ENCODE measurements at regions not wholly inside any gene's neighbourhood (a gene's known extent, or its start where the extent isn't known, plus 50 kb on each side); places are given as distances from the start of the nearest gene placed in this dataset.
"Not testable (repeated sequence)": the region's sequence is repeated elsewhere in the genome, so short reads cannot be mapped to it uniquely, and the experiment has no call there.

DNA sequence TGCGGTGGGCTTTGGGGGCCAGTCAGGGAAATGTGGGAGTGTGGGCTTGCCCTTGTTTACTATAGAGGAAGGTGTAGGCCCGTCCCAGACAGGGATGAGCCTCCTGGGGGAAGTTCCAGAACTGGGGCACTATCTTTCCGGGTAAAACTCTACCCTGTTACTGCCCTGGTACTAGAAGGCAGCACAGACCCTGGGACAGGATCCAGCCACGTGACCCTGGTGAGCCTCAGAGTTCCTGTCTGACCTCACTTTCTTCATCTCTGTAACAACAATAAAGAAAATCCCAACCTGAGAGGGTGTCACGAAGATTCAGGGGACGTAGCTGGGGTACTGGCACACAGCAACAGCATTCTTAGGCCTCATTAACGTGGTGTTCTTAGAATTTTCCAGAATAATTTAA lies 239.6 kb upstream of the FOXF1 start:
- no peak overlapping the region for H3K4me3 ChIP-seq (ENCODE audit: low read depth, low read length)
- no peak for DNase-seq (ENCODE audit: low read depth)
- TF ChIP-seq, protein P1, sequence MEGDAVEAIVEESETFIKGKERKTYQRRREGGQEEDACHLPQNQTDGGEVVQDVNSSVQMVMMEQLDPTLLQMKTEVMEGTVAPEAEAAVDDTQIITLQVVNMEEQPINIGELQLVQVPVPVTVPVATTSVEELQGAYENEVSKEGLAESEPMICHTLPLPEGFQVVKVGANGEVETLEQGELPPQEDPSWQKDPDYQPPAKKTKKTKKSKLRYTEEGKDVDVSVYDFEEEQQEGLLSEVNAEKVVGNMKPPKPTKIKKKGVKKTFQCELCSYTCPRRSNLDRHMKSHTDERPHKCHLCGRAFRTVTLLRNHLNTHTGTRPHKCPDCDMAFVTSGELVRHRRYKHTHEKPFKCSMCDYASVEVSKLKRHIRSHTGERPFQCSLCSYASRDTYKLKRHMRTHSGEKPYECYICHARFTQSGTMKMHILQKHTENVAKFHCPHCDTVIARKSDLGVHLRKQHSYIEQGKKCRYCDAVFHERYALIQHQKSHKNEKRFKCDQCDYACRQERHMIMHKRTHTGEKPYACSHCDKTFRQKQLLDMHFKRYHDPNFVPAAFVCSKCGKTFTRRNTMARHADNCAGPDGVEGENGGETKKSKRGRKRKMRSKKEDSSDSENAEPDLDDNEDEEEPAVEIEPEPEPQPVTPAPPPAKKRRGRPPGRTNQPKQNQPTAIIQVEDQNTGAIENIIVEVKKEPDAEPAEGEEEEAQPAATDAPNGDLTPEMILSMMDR (IDR thresholded peaks at IDR 0.05; ENCODE audit: insufficient read depth, low read depth, low read length, missing control alignments) = no peak

DNA sequence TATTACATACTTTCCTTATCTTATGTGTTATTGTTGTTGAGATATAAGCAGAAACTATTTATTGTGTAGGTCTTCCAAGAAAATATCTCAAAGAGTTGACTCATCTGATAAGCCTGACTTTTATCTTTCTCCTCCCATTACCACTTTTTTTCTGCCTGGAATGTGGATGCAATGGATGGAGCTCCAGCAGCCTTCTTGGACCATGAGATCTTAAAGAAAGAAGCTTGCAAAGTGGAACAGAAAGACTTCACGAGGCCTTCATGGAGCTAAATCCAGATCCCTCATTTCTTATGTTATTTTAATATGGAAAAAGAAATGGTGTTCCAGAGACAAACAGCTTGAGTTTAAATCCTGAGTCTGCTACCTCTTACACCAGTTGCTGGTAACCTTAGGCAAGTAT lies 237.6 kb upstream of the FOXF1 start:
- H3K4me3 ChIP-seq (ENCODE audit: low read depth, low read length) = no peak overlapping the region
- TF ChIP-seq, protein P1 (IDR thresholded peaks at IDR 0.05; ENCODE audit: insufficient read depth, low read depth, low read length, missing control alignments) = no peak

DNA sequence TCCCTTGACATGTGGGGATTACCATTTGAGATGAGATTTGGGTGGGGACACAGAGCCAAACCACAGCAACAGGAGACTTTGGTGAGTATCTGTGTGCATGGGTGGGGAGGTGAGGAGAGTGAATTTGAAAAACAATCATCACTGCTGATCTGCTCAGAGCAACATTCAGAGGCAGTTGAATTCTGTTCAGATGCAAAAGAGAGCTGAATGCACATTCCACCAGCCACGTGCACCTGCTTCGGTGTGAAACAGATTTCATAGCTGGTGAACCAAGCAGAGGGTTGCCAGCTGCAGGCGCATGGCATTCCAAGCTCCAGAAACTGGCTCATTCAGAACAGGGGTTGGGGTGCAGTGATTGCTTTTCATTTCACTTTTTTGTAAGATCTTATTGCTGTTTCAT lies 233.1 kb upstream of the FOXF1 start:
- TF ChIP-seq, protein P1 (IDR thresholded peaks at IDR 0.05; ENCODE audit: insufficient read depth, low read depth, low read length, missing control alignments) = no peak
- H3K4me3 ChIP-seq (ENCODE audit: low read depth, low read length) = no peak overlapping the region
- DNase-seq (ENCODE audit: low read depth) = no peak

More for the DNA sequence above, 237.6 kb upstream of the FOXF1 start:
- DNase-seq (ENCODE audit: low read depth) = no peak

DNA sequence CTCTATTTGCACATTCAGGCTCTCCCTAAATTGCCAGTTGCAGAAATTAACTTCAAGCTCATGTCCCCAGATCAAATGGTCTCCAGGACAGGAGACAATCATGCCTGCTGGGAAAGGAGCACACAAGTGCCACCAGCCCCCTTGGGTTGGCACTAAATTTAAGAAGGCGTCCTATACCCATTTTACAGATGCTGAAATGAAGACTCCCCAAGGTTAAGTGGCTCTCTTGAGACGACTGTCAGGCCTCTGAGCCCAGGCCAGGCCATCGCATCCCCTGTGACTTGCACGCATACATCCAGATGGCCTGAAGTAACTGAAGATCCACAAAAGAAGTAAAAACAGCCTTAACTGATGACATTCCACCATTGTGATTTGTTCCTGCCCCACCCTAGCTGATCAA lies 232.5 kb upstream of the FOXF1 start:
- not testable (repeated sequence) for DNase-seq (ENCODE audit: low read depth); H3K4me3 ChIP-seq (ENCODE audit: low read depth, low read length)

DNA sequence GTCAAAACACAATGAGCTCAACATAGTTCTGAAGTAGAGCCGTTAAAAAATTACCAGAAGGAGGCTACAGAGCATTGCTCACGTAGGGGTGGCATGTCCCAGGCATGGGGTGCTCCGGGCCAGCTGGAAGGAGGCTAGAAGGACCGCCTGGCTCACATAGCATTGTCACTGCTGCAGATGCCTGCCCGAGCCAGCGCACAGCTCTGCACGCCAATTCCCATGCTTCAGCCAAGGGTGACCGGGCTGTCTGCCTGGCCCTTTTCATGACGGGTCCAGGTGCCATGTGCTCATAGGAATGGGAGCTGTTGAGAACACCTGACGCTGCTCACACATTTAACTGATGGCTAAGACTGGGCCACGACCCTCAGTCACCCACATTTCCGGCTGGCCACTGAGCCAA lies 228.9 kb upstream of the FOXF1 start:
- no peak overlapping the region for H3K4me3 ChIP-seq (ENCODE audit: low read depth, low read length)
- DNase-seq (ENCODE audit: low read depth) = no peak
- TF ChIP-seq, protein P1 (IDR thresholded peaks at IDR 0.05; ENCODE audit: insufficient read depth, low read depth, low read length, missing control alignments) = no peak

DNA sequence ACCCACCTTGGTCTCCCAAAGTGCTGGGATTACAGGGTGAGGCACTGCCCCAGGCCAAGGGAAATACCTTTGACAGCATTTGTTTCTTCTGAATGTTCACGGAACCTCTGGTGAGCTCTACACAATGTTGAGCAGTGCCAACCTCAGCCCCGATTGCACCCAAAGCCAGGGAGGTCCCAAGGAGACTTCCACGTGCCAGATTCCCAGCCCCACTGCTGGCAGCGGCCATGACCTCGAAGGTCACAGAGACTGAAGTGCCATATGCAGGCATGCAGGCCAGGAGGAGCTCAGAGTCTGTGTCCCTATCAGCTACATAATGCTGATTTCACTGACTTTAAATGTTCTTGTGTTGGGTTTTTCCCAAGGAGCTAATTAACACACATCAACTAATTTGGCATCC lies 226.4 kb upstream of the FOXF1 start:
- TF ChIP-seq, protein P1 (IDR thresholded peaks at IDR 0.05; ENCODE audit: insufficient read depth, low read depth, low read length, missing control alignments) = no peak
- no peak overlapping the region for H3K4me3 ChIP-seq (ENCODE audit: low read depth, low read length)
- no peak for DNase-seq (ENCODE audit: low read depth)

DNA sequence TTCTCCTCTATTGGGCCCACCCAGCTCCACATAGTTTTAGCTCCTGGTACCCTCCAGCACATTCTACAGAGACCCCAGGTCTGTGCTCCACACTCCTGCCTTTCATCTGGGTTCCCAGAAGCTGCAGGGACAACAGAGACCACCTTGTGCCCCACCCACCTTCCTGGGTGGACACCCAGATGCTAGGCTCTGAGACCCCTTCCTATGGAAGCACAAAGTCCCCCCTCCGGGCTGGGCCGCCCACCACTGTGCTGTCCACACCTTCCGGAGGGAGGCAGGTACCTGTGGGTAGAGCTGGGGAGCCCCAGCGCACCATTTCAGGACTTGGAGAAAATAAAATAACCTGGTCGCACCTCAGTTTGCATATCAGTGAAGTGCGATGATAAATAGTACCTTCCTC lies 224.9 kb upstream of the FOXF1 start:
- DNase-seq (ENCODE audit: low read depth) = no peak
- TF ChIP-seq, protein P1 (IDR thresholded peaks at IDR 0.05; ENCODE audit: insufficient read depth, low read depth, low read length, missing control alignments) = no peak
- no peak overlapping the region for H3K4me3 ChIP-seq (ENCODE audit: low read depth, low read length)
